CD4-positive, alpha-beta T cell (primary cell): ENCODE measurements at regions not wholly inside any gene's neighbourhood (a gene's known extent, or its start where the extent isn't known, plus 50 kb on each side); places are given as distances from the start of the nearest gene placed in this dataset.

Experiments used
- ATAC-seq: fragments of 200-7000 bp; cut with Tn5 transposase; one replicate; pipeline ENCODE4 v1.10.0; 2022; ENCODE audit warnings: mild to moderate bottlenecking; ENCODE audit not compliant: poor library complexity
- CTCF ChIA-PET: fragments of 350-600 bp; sonication (Branson Sonifier 250); formaldehyde crosslinking; loops from one replicate; lab custom pipeline; 2021; ENCODE audit warnings: antibody characterized with exemption, inconsistent platforms; lab: Charles Lee
- POLR2A ChIA-PET: fragments of 350-600 bp; sonication (Branson Sonifier 250); formaldehyde crosslinking; loops from one replicate; lab custom pipeline; 2021; ENCODE audit warnings: antibody characterized with exemption, inconsistent platforms; lab: Charles Lee
- DNase-seq, 14 experiments: peaks; one replicate each; pipeline ENCODE4 v3.0.0-alpha.2; 2013 to 2020; ENCODE audit warnings: mixed read lengths in 2 of 14
- H3K27ac ChIP-seq, 2 donors: one replicate each; pipeline versions ENCODE4 v1.5.1 to v1.7.0; 2013; ENCODE audit warnings: low read length in 2 of 2, low read depth in 1 of 2, mild to moderate bottlenecking in 1 of 2
- H3K27me3 ChIP-seq, 2 experiments: 1 replicate in 1 of 2; 2 replicates in 1 of 2; pipeline versions ENCODE4 v1.6.1 to v1.7.0; 2013; ENCODE audit warnings: low read length in 2 of 2, control low read depth in 1 of 2, mild to moderate bottlenecking in 1 of 2, moderate library complexity in 1 of 2; ENCODE audit not compliant: insufficient read depth in 2 of 2, control insufficient read depth in 1 of 2
- H3K36me3 ChIP-seq: one replicate; pipeline ENCODE4 v1.6.1; 2013; ENCODE audit warnings: low read length, control low read depth; ENCODE audit not compliant: insufficient read depth
- H3K4me1 ChIP-seq: one replicate; pipeline ENCODE4 v1.6.1; 2013; ENCODE audit warnings: low read length, control low read depth; ENCODE audit not compliant: insufficient read depth
- H3K4me3 ChIP-seq: one replicate; pipeline ENCODE4 v1.5.1; 2013; ENCODE audit warnings: mild to moderate bottlenecking, low read length, moderate library complexity
- H3K9me3 ChIP-seq, 2 experiments: 1 replicate in 1 of 2; 2 replicates in 1 of 2; pipeline versions ENCODE4 v1.6.1 to v1.7.0; 2013; ENCODE audit warnings: low read length in 2 of 2, mild to moderate bottlenecking in 2 of 2, control low read depth in 1 of 2, moderate library complexity in 1 of 2; ENCODE audit not compliant: control insufficient read depth in 1 of 2, insufficient read depth in 1 of 2
- H3K27ac Mint-ChIP-seq: one replicate; pipeline ENCODE4 v1.8.0; 2020; ENCODE audit warnings: mixed read lengths
- H3K27me3 Mint-ChIP-seq: one replicate; pipeline ENCODE4 v1.8.0; 2021; ENCODE audit warnings: mixed read lengths
- H3K36me3 Mint-ChIP-seq: one replicate; pipeline ENCODE4 v1.8.0; 2021; ENCODE audit warnings: low read depth, mixed read lengths
- H3K4me1 Mint-ChIP-seq: one replicate; pipeline ENCODE4 v1.8.0; 2021; ENCODE audit warnings: low read depth, mixed read lengths
- H3K4me3 Mint-ChIP-seq: one replicate; pipeline ENCODE4 v1.8.0; 2020; ENCODE audit warnings: mild to moderate bottlenecking, mixed read lengths
- H3K9me3 Mint-ChIP-seq: one replicate; pipeline ENCODE4 v1.8.0; 2020; ENCODE audit warnings: mixed read lengths
- intact Hi-C, 2 experiments: fragments of 100-400 bp; cut with DNase I in 1 of 2; cut with micrococcal nuclease in 1 of 2; formaldehyde crosslinking; loops; one replicate each; pipeline versions ENCODE4 v1.15.1 to v1.9.0; 2023 to 2025; cut with DNase I, micrococcal nuclease
- TF ChIP-seq, protein P1 (sequence below): fragments of 200-600 bp; IDR thresholded peaks from one replicate; pipeline ENCODE4 v1.8.0; 2022; ENCODE audit warnings: antibody characterized with exemption, mild to moderate bottlenecking

DNA sequence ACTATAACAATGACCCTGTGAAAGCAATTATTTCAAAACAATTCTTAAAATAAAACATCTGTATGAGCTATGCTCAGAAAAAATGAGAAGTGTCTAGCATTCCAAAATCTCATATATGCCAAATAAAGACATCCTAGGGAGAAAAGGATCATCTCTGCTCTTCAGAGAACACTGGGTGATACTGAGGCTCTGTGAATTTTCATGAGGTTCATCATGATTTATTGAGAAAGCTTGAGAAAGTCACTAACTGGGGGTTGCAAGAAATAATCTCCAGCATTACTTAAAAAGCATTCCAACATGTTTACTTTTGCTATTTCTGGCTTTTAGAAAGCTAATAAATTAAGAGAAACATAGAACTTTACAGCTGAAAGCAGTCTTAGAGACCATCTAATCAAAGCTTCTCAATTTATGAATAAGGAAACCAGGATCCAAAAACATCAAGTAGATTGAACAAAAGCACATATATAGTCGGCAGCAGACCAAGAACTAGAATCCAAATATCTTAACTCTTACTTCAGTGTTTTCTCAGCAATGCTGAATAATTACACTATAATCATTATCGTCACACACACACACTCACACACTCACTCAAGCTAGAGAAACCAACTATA is 372.8 kb downstream of the NR2F1-AS1 start:
- ATAC-seq, result no peak
- Mint-ChIP-seq H3K9me3 (peaks cover 5% of the 10 kb centered on the region), H3K36me3 (no peaks in the 10 kb centered on the region), H3K27me3 (no peaks in the 10 kb centered on the region), H3K27ac (no peak overlapping the region), H3K4me3 (no peak overlapping the region), H3K4me1 (no peaks in the 10 kb centered on the region)
- ChIA-PET CTCF (no interaction called here), POLR2A (no interaction called here)
- no peak for DNase-seq
- Histone ChIP-seq H3K4me1 (no peaks in the 10 kb centered on the region), H3K9me3 (peaks cover 0 to 6% of the 10 kb centered on the region in 2 experiments), H3K27me3 (no peaks in the 10 kb centered on the region), H3K27ac (no peak overlapping the region), H3K4me3 (no peak overlapping the region), H3K36me3 (no peaks in the 10 kb centered on the region)
- TF ChIP-seq, protein P1, sequence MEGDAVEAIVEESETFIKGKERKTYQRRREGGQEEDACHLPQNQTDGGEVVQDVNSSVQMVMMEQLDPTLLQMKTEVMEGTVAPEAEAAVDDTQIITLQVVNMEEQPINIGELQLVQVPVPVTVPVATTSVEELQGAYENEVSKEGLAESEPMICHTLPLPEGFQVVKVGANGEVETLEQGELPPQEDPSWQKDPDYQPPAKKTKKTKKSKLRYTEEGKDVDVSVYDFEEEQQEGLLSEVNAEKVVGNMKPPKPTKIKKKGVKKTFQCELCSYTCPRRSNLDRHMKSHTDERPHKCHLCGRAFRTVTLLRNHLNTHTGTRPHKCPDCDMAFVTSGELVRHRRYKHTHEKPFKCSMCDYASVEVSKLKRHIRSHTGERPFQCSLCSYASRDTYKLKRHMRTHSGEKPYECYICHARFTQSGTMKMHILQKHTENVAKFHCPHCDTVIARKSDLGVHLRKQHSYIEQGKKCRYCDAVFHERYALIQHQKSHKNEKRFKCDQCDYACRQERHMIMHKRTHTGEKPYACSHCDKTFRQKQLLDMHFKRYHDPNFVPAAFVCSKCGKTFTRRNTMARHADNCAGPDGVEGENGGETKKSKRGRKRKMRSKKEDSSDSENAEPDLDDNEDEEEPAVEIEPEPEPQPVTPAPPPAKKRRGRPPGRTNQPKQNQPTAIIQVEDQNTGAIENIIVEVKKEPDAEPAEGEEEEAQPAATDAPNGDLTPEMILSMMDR, result no peak
- intact Hi-C loops, result no loop called here

- no peaks in the 10 kb centered on the region for H3K36me3 Mint-ChIP-seq
- ATAC-seq, result no peak
- Histone ChIP-seq H3K36me3 (no peaks in the 10 kb centered on the region), H3K27ac (no peak overlapping the region), H3K4me3 (no peak overlapping the region), H3K9me3 (peaks cover 0 to 6% of the 10 kb centered on the region in 2 experiments), H3K4me1 (no peaks in the 10 kb centered on the region), H3K27me3 (no peaks in the 10 kb centered on the region)
- ChIA-PET CTCF (no interaction called here), POLR2A (no interaction called here)
- H3K27ac Mint-ChIP-seq, result no peak overlapping the region
- peaks cover 12% of the 10 kb centered on the region for H3K9me3 Mint-ChIP-seq
- no peak for DNase-seq
- no peak overlapping the region for H3K4me3 Mint-ChIP-seq
- TF ChIP-seq, protein P1, result no peak
- no peaks in the 10 kb centered on the region for H3K27me3 Mint-ChIP-seq
- intact Hi-C loops, result no loop called here
- H3K4me1 Mint-ChIP-seq, result no peaks in the 10 kb centered on the region
Observed at GRCh38 chr5:93206203-93206602, 374.8 kb downstream of the NR2F1-AS1 start.

DNA sequence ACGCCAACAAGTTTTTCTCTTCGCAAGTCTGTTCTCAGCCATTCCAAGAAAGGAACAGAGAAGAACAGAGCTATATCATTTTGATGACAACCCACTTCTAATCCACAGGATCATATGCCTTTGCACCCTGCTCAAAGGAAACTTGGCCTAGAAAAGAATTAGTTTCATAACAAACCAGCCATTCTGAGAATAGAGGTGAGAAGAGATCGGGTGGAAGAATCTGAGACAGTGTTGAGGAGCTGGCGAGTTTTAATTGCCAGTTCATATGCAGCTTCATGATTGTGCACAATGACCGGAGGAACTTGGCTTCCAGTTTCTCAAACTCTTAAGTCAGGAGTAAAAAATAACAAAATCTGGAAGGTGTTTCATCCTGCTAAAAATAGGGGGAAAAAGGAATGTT is 380.0 kb downstream of the NR2F1-AS1 start:
- Histone ChIP-seq H3K9me3 (peaks cover 0 to 6% of the 10 kb centered on the region in 2 experiments), H3K27ac (no peak overlapping the region), H3K27me3 (no peaks in the 10 kb centered on the region), H3K4me3 (no peak overlapping the region), H3K4me1 (no peaks in the 10 kb centered on the region), H3K36me3 (no peaks in the 10 kb centered on the region)
- H3K27ac Mint-ChIP-seq, result no peak overlapping the region
- no peak for DNase-seq
- ATAC-seq, result no peak
- H3K27me3 Mint-ChIP-seq, result no peaks in the 10 kb centered on the region
- intact Hi-C loops, result no loop called here
- ChIA-PET POLR2A (no interaction called here), CTCF (no interaction called here)
- TF ChIP-seq, protein P1, result no peak
- no peaks in the 10 kb centered on the region for H3K4me1 Mint-ChIP-seq
- H3K36me3 Mint-ChIP-seq, result no peaks in the 10 kb centered on the region
- H3K9me3 Mint-ChIP-seq, result peaks cover 20% of the 10 kb centered on the region
- H3K4me3 Mint-ChIP-seq, result no peak overlapping the region
